HG03135 (cell line): ENCODE measurements at regions not wholly inside any gene's neighbourhood (a gene's known extent, or its start where the extent isn't known, plus 50 kb on each side); places are given as distances from the start of the nearest gene placed in this dataset.
"Not testable (repeated sequence)": the region's sequence is repeated elsewhere in the genome, so short reads cannot be mapped to it uniquely, and the experiment has no call there.

Experiments
- ATAC-seq: cut with Tn5 transposase; IDR thresholded peaks from one replicate; pipeline ENCODE4 v1.9.1; 2021; ENCODE audit warnings: mild to moderate bottlenecking, moderate library complexity; ENCODE audit not compliant: unreplicated experiment

DNA sequence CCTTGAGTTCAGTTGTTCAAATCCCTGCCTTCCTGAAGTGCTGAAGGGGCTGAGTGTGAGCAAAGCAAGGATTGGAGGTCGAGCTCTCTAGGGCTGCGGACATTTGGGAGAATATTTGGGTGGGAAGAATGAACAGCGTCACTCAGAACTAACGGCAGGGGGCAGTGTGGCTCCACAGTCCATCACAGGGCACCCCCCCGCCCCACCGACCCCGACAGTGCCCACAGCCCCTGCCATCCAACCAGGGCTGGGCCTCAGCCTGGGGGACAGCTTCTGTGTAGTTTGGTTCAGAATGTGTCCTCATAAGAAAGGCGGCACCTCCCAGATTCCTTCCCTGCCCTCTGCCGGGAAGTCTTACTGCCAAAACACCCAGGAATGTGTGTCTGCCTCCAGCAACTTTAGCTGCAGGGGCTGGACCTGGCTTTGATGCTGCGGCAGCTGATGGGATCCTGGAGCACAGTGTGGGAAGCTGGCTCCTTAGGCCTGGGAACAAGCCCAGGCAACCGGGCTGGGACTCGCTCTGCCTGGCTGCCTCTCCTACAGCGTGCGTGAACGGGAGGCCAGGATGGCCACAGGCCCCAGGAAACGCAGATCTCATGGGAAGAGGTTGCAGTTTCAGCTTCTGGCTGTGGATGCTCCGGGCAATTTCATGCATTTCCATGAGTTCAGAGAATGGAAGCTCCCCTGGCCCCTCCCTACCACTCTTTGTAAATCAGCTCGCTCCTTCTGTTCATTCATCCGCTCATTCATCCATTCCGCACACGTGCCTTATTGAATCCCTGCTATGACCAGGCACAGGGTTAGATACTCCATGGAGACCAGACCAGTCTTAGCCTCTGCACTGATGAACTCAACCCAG is 104.9 kb upstream of the TMPRSS2 start:
- ATAC-seq: no peak

DNA sequence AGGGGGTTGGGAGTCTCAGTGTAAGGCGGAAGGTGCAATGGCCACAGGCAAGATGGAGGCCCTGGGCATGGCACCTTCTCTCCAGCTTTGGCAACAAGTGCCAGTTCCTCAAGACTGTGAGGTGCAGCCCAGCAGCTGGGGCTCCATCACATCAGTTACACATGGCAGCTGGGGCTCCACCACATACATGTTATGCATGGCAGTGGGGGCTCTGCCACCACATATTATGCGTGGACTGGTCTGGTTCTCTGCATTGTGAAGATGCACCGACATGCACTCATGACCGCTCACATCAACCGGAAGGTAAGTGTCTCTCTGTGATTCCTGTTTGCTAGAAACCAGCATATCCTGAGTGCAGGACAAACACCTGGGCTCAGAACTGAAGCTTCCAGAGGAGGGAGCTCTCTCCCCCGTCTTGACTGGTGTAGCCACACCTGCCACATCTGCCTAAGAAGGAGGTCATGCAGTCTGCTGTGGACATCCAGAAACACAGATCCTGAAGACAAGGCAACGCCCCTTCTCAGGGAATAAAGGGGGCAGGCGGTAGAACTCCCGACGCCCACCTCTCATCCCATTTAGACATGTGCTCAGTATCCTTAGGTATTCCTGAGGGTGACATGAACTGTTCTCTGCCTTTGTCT is 104.1 kb upstream of the TMPRSS2 start:
- ATAC-seq: no peak

DNA sequence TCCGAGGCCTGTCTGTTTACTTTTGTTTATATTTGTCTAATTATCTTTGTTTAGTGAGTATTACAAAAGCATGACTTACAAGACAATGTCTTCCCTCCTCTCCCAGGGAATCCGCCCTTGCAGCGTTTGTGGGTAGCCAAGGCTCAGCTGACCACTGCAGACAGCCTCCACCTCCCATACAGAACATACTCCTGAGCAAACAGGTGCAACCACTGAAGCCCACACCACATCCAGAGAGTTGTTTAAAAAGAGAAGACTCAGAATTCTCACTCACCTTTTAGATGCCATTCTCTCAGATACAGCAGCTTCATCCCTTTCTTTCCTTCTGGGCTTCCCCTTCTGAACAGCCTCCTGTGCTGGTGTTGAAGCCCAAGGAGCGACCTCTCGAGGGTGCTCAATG is 103.5 kb upstream of the TMPRSS2 start:
- ATAC-seq: no peak

DNA sequence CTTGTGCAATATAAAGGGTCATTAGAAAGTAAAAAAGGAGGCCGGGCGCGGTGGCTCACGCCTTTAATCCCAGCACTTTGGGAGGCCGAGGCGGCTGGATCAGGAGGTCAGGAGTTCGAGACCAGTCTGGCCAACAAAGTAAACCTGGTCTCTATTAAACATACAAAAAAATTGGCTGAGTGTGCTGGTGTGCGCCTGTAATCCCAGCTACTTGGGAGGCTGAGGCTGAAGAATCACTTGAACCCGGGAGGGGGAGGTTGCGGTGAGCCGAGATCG is 102.8 kb upstream of the TMPRSS2 start:
- not testable (repeated sequence) for ATAC-seq

DNA sequence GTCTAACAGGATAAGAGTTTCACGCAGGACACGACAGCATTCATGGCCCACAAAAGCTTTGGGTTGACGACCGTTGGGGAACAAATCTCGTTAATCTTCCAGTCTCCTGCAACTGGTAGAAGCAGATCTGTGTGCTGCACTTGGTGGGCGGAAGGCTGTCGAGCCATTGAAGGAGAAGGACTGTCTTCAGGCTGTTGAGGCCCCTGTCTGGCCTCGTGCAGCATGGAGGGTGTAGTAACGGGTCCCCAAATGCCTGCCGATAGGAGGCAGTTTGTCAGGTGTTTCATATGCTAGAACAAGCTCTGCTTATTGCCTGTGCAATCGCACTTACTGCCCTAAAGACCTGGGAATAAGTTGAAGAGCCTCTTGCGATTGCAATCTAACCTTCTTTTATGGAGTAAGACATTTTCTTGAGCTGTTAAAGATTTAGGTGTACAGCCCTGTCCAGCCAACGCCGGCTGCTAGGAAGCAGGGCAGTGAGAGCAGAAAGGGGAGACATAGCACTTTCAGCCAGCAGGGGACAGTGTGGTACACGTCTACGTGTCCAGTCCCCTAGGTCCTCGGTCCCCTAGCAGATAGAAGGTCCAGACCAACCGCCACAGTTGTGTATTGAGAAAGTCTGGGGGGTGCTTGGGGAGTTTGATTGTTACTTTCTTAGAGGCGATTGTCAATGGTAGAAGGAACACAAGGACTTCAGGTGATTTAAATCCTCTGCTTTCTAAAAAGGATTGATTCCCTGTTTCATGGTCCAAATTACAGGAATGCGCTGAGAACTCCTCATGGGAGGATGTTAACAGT is 102.3 kb upstream of the TMPRSS2 start:
- ATAC-seq: no peak

DNA sequence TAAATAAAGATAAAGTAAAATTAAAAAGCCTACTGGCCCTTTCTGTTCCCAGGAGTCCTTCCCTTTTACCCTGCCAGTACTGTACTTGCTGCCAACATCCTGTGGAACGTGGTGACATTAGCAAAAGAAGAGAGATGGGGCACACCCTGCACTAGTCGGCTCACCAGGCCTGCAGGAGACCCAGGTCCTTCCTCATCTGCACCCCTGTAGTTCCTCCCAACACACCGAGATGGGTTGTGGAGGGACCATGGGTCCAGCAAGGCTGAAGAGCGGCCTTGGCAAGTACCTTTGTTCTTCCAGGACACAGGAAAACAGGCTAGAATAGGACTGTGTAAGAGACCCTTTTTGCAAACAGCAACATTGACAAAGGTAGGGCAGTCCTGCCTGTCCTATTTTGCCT is 98.7 kb upstream of the TMPRSS2 start:
- no peak for ATAC-seq

DNA sequence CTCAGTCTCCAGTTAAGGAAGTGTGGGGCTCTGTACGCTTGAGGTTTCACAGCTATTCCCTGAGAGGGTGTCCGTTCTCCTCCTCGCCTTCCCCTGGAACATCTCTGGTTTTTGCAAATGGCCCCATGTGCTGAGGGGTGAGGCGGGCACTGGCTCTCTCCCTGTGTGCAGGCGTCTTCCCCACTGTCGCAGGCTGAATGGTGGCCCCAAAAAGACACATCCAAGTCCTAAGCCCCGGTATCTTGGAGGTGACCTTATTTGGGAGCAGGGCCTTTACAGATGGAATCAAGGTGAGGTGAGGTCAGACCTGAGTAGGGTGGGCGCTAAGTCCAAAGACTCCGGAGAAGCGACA is 98.0 kb upstream of the TMPRSS2 start:
- no peak for ATAC-seq

DNA sequence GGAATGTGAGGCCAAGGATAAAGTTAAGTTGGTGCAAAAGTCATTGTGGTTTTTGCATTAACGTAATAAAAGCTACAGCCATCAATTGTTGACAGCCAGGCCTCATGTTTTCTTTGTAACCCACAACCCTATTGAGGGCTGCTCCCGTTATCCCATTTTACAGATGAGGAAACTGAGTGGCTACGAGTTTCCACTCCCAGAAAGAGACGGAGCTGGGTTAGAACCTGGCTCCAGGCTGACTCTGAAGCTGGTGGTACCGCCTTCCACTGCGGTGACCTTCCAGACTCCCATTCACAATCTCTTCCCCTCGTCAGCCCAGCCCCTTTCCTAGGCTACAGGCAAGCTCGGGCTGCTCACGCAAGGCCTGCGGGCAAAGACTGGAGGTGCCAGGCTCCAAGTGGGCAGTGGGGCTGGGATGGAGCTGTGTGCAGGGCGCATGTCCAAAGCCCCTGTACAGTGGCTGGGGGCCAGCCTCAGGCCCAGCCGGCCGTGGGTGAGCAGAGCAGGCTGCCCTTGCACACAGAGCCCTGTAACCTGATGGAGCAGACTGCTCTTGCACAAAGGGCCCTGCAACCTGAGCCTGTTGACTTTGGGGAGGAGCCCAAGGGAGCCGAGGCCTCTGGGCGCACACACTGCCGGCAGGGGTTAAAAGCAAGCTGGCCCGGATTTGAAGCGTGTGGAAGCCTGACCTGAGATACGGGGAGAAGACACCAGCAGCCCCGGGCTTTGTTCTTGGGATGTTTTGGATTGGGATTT is 97.4 kb upstream of the TMPRSS2 start:
- ATAC-seq: no peak

DNA sequence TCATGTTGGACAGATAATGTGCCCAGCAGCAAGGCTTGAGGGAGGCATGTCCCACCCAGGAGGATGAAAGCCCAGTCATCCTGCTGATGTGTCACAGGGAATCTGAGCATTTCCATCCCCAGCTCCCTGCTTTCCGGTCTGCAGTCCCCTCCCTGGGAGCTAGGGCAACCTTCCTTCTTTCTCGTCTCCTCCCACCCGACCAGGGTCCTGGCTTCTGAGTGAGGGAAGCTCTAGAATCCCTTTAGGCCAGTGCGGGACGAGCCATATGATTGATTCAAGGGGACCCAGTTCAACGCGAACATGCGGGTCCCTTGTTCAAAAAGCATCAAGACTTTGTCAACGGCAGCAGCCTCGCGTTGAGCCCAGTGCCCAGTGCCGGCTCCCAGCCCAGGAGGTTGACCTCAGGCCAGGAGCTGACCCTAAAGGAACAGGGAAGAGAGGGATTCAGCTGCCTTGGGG is 96.7 kb upstream of the TMPRSS2 start:
- ATAC-seq: no peak

DNA sequence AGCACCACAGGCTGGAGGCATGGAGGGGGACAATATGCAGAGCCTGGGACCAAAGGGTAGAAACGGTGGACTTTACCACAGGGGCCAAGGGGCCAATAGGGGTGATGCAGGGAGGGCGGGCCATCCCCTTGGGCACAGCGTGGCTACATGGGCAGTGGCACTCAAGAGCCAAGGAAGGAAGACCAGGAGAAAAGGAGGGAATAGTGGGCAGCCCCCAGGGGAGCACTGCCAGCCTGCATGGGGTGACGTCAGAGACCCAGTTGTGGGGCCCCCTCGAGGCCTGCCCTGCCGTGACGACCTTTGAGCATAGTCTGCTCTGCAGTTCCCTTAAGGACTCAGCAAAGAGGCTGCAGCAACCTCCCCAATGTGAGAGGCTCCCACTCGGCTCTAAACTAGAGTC is 95.5 kb upstream of the TMPRSS2 start:
- ATAC-seq: no peak

DNA sequence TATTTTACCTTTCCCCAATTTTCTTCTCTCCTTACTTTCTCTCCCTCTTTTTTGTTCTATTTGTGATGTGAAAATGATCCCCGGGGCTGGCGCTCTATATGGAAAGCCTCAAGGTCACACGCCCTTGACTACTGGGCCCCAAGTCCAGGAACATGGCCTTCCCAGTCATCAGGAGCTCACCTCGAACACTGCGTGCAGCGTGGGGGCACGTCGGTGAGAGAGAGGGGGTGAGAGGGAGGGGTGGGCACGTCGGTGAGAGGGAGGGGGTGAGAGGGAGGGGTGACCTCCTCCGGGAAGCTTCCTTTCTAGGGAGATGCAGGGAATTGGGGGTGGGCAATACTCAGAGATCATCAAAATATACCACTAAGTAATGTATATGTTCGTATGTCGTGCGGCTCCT is 94.6 kb upstream of the TMPRSS2 start:
- ATAC-seq: no peak

DNA sequence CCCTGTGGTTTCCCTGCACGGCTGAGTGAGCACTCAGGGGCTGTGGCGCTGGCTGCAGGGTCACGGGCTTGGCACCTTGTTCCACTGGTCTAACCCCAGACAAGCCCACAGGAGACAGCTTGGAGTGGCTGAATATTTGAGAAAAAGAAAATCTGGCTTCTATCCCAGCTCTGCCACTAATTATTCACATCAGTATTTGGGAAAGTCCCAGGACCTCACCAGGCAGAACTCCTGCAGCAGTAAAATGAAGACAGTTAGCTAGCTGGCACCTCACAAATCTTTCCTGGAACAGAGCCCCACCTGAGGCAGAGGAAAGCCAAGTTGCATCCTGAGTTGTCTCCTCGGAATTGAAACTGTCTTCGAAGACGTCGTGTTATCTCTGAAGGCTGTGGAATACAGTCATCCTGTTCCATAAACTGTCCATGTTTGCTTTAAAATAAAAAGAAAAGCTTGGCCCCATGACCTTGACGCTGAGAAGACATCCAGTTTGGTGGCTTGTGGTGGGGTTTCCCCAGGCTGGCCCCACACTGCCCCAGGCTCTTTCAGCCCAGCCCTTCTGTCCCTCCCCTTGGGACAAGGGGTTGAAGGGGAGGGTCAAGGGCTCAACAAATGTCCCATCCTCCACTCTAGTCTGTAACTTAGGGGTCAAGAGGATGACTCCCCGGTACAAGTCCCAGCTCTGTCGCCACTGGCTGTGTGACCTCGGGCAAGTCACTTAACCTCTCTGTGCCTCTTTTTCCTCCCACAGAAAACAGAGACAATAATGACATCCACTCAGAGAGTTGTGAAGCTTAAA is 93.8 kb upstream of the TMPRSS2 start:
- ATAC-seq: no peak

DNA sequence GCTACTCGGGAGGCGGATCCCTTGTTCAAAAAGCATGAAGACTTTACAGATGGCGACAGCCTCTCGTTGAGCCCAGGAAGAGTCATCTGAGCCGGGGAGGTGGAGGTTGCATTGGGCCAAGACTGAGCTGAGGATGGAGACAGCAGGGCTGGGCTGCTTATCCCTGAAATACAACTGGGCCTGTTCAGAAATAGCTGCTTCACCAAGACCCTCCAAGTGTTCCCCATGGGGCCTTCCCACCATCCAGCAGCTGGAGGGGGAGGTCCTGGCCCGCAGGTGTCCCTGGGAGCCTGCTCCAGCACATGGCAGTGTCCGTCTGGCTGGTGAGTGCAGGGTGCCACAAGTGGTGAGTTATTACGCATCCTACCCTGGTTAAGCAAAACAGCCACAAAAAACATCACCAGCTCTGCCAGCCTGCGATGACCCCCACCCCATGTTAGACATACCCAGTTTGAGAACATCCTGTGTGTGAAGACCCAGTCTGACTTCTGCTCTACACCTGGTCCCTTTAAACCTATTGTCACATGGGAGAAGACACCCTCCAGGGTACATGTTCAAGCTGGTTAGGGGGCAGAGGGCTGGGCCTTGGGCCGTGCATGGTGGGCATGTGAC is 93.1 kb upstream of the TMPRSS2 start:
- ATAC-seq: no peak

DNA sequence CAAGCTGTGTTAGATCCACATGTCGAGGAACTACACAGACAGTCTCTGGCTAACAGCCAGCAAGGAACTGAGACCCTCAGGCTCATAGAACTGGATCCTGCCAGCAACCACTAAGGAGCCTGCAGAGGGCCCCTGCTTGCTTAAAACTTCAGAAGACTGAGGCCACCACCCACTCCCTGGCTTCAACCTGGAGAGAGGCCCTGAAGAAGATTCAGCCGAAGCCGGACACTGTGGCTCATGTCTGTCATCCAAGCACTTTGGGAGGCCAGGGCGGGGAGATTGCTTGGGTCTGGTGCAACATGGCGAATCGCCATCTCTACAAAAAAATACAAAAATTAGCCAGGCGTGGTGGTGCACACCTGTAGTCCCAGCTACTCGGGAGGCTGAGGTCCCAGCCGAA is 92.6 kb upstream of the TMPRSS2 start:
- ATAC-seq: no peak

DNA sequence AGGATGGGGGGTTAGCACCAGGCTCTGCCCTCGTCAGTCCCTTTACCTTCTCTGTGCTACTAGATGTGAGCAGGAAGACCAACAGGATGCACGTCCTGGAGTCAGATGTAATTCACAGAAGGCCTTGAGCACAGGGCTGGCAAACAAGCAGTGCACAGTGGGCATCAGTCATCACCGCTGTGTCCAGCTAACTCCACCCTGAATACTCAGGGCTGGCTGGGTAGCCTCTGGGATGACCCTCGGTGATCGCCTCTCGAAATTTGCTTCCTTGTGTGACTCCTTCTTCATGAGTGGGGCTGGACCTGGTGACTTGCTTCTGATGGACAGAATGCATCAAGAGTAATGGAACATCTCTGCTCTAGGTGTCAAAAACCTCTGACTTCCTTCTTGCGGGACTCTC is 92.2 kb upstream of the TMPRSS2 start:
- no peak for ATAC-seq

DNA sequence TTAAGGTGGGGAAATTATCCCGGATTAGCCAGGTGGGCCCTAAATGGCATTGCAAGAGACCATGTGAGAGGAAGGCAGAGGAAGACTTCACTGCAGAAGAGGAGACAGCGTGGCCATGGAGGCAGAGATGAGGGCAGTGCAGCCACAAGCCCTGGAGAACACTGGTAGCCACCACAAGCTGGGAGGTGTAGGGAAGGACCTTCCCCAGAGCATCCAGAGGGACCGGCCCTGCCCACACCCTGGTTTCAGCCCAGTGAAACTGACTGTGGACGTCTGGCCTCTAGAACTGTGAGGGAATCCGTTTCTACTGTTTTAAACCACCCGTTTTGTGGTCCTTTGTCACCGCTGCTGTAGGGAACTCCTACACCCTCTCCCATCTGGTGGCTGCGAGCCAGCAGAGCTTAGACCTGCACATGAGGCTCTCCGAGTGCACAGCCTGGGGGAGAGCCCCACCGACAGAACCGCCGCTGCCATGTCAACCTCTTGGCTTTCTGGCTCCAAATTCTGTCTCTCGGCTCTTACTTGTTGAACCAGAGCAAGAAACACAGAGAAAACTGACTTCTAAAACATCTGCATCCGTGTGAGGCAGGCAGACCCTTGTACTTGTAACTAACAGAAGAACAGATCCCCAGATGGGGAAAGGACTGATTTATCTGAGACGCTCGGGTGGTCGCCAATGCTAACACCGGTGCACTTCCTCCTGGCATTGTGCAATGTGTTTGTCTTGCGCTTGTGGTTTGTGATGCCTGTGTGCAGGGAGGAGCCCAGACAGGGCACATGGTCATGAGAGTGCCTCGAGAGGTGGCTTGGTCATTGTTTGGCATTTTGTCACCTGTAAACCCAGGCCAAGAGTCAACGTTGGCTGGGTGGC is 90.8 kb upstream of the TMPRSS2 start:
- ATAC-seq: no peak

DNA sequence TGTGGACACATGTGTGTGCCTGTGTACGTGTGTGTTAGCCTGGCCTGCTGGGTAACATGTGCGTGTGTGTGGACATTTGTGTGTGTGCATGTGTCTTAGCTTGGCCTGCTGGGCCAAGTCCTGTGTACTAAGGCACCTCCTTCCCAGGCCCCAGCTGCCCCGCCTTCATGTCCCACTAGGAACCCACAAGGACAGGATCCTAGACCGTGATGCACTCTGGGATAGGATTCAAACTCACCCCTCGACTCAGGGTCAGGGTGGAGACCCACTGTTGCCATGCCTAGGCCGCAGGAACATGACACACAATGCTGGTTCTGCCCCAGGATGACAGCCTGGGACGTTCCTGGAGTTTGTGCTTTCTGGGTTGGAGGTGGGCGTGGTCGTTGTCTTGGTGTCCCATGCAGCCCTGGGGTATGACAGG is 89.9 kb upstream of the TMPRSS2 start:
- no peak for ATAC-seq

DNA sequence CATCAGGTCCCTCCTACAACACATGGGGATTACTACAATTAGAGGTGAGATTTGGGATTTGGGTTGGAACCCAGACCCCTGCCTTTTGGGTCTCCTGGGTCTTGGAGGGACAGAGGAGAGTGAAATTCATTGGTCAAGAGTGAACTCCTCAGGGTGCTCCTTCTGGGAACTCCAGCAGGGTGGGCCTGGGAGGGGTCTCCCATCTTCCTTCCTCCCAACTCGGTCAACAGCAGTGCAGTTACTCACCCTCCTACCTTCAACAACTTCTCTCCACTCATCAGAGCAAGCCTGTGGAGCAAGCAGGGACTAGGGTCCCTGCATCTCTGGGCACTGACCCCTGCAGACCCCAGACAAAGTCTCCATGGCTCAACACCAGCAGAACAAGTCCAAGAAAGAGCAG is 89.3 kb upstream of the TMPRSS2 start:
- ATAC-seq: no peak
